AG08396 (cell line): ENCODE measurements at regions not wholly inside any gene's neighbourhood (a gene's known extent, or its start where the extent isn't known, plus 50 kb on each side); places are given as distances from the start of the nearest gene placed in this dataset.

ENCODE experiments used
- DNase-seq: peaks from one replicate; pipeline ENCODE4 v3.0.0; 2012; ENCODE audit warnings: low spot score, mixed read lengths

GRCh38 chr4:126046081-126046614 is 731.4 kb downstream of the FAT4 start:
- no peak for DNase-seq

GRCh38 chr4:126047114-126047513 is 732.4 kb downstream of the FAT4 start:
- no peak for DNase-seq

GRCh38 chr4:126051689-126052424 is 737.1 kb downstream of the FAT4 start:
- DNase-seq, result peak; percentile 22

GRCh38 chr4:126056116-126056650 is 741.4 kb downstream of the FAT4 start:
- no peak for DNase-seq

GRCh38 chr4:126057371-126057770 is 742.6 kb downstream of the FAT4 start:
- DNase-seq, result no peak

GRCh38 chr4:126058596-126058995 is 743.8 kb downstream of the FAT4 start:
- no peak for DNase-seq

- no peak for DNase-seq
Measured at GRCh38 chr4:126061655-126062054, 746.9 kb downstream of the FAT4 start.

- DNase-seq, result no peak
Measured at GRCh38 chr4:126065016-126065415, 750.3 kb downstream of the FAT4 start.

GRCh38 chr4:126071346-126072333 is 756.9 kb downstream of the FAT4 start:
- peak; percentile 10 for DNase-seq

GRCh38 chr4:126081336-126081735 is 766.6 kb downstream of the FAT4 start:
- DNase-seq, result no peak

- no peak for DNase-seq
Measured at GRCh38 chr4:126086041-126086440, 771.3 kb downstream of the FAT4 start.

- DNase-seq, result no peak
Measured at GRCh38 chr4:126087101-126087500, 772.3 kb downstream of the FAT4 start.

GRCh38 chr4:126097155-126097799 is 782.5 kb downstream of the FAT4 start:
- DNase-seq, result no peak

GRCh38 chr4:126106658-126107057 is 791.9 kb downstream of the FAT4 start:
- DNase-seq, result no peak

GRCh38 chr4:126109836-126110235 is 795.1 kb downstream of the FAT4 start:
- no peak for DNase-seq

GRCh38 chr4:126113058-126113457 is 798.3 kb downstream of the FAT4 start:
- DNase-seq, result no peak

- no peak for DNase-seq
Measured at GRCh38 chr4:126123611-126124325, 809.0 kb downstream of the FAT4 start.

- DNase-seq, result no peak
Measured at GRCh38 chr4:126124818-126125217, 810.1 kb downstream of the FAT4 start.

- DNase-seq, result no peak
Measured at GRCh38 chr4:126130215-126130614, 815.5 kb downstream of the FAT4 start.

- DNase-seq, result no peak
Measured at GRCh38 chr4:126136922-126137781, 822.4 kb downstream of the FAT4 start.
